AML-193 (cell line): ENCODE measurements at regions not wholly inside any gene's neighbourhood (a gene's known extent, or its start where the extent isn't known, plus 50 kb on each side); places are given as distances from the start of the nearest gene placed in this dataset.

Source experiments
- DNase-seq, 2 experiments: peaks; one replicate each; lab custom pipeline; 2025; lab: John Stamatoyannopoulos, UW

- DNase-seq = no peak
Observed at GRCh38 chr4:132540797-132541196, 608.3 kb upstream of the PCDH10 start.

- no peak for DNase-seq
Observed at GRCh38 chr4:132542228-132542627, 606.9 kb upstream of the PCDH10 start.

- DNase-seq = no peak
Observed at GRCh38 chr4:132548463-132548862, 600.6 kb upstream of the PCDH10 start.

GRCh38 chr4:132556316-132556715, 592.8 kb upstream of the PCDH10 start:
- no peak for DNase-seq

- no peak for DNase-seq
Observed at GRCh38 chr4:132557660-132558059, 591.4 kb upstream of the PCDH10 start.

GRCh38 chr4:132564920-132565319, 584.2 kb upstream of the PCDH10 start:
- DNase-seq = no peak

GRCh38 chr4:132565542-132565941, 583.6 kb upstream of the PCDH10 start:
- DNase-seq = no peak

- DNase-seq = no peak
Observed at GRCh38 chr4:132572210-132572609, 576.9 kb upstream of the PCDH10 start.

GRCh38 chr4:132587626-132588025, 561.5 kb upstream of the PCDH10 start:
- no peak for DNase-seq

GRCh38 chr4:132592340-132592739, 556.8 kb upstream of the PCDH10 start:
- DNase-seq = no peak

GRCh38 chr4:132592850-132593249, 556.2 kb upstream of the PCDH10 start:
- DNase-seq = no peak

- no peak for DNase-seq
Observed at GRCh38 chr4:132593717-132594400, 555.2 kb upstream of the PCDH10 start.

GRCh38 chr4:132596186-132596585, 552.9 kb upstream of the PCDH10 start:
- no peak for DNase-seq

GRCh38 chr4:132605551-132605950, 543.5 kb upstream of the PCDH10 start:
- no peak for DNase-seq

- DNase-seq = no peak
Observed at GRCh38 chr4:132614682-132615081, 534.4 kb upstream of the PCDH10 start.

- no peak for DNase-seq
Observed at GRCh38 chr4:132619968-132620367, 529.1 kb upstream of the PCDH10 start.

- DNase-seq = peak; percentile 29 to 32
Observed at GRCh38 chr4:132642016-132642817, 506.9 kb upstream of the PCDH10 start.

GRCh38 chr4:132646186-132646585, 502.9 kb upstream of the PCDH10 start:
- no peak for DNase-seq

GRCh38 chr4:132651196-132651595, 497.9 kb upstream of the PCDH10 start:
- no peak for DNase-seq

- DNase-seq = no peak
Observed at GRCh38 chr4:132660181-132660580, 488.9 kb upstream of the PCDH10 start.

- DNase-seq = no peak
Observed at GRCh38 chr4:132662456-132662855, 486.6 kb upstream of the PCDH10 start.

- no peak for DNase-seq
Observed at GRCh38 chr4:132669786-132670185, 479.3 kb upstream of the PCDH10 start.

GRCh38 chr4:132670557-132670956, 478.5 kb upstream of the PCDH10 start:
- DNase-seq = no peak

- no peak for DNase-seq
Observed at GRCh38 chr4:132683957-132684356, 465.1 kb upstream of the PCDH10 start.
